ENCODE measurements at regions not wholly inside any gene's neighbourhood (a gene's known extent, or its start where the extent isn't known, plus 50 kb on each side); places are given as distances from the start of the nearest gene placed in this dataset.

DNA sequence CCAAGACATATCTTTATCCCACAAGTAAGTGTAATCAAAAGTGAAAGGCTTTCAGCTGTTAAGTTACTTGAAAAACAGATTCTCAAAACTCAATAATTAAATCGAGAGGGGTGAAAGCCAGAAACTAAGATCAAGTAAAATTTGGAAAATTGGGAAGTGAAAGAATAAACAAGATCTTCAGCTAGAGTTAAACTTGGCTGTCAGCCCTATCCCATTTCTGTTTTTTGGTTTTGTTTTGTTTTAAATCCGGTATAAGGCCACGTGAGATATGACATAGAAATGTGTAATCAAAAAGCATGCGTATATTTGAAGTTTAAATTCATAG lies 856.8 kb downstream of the STIM2 start:
- no peak for FAIRE-seq
- DNase-seq (ENCODE audit: insufficient read length) = no peak

DNA sequence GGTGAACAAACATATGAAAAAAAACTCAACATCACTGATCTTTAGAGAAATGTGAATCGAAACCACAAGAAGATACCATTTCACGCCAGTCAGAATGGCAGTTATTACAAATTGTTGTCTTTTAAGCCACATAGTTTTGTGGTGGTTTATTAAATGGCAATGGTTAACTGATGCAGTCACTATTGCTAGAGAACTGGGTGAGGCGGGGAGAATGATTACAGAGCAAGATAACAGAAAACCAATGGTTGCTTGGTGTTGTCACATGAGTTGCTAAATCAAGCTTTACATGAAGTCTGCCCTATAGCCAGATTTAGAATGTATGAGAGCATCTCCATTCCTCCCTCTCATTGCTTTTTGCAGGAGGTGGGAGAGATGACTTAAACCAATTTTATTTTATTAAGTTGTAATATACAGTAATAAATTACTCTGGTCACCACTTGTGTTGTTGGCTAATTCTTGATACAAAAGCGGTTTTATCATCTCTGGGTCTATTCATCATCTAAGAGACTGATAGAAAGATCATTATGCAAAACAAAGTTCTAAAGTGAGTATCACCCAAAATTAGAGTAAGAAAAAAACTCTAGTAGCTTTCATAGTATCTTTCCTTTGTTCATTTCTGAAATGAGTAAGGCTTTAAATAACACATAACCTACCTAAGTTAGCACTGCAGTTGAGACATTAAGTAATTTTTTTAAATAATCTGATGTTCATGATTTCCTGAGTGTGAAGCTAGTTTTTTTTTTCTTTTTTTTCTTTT lies 859.5 kb downstream of the STIM2 start:
- FAIRE-seq (no peak), DNase-seq (ENCODE audit: insufficient read length) (no peak)
- TF ChIP-seq POLR2A (IDR thresholded peaks at IDR 0.05; ENCODE audit: low read depth, low read length) = no peak
- TF ChIP-seq TAF1 (IDR thresholded peaks at IDR 0.05; ENCODE audit: borderline replicate concordance, low read depth, low read length) = no peak
- no peak for TF ChIP-seq POLR2AphosphoS5 (IDR thresholded peaks at IDR 0.05; ENCODE audit: low read depth, low read length)

More for the DNA sequence above, 856.8 kb downstream of the STIM2 start:
- TF ChIP-seq POLR2A (IDR thresholded peaks at IDR 0.05; ENCODE audit: low read depth, low read length) (no peak), TAF1 (IDR thresholded peaks at IDR 0.05; ENCODE audit: borderline replicate concordance, low read depth, low read length) (no peak), POLR2AphosphoS5 (IDR thresholded peaks at IDR 0.05; ENCODE audit: low read depth, low read length) (no peak)

DNA sequence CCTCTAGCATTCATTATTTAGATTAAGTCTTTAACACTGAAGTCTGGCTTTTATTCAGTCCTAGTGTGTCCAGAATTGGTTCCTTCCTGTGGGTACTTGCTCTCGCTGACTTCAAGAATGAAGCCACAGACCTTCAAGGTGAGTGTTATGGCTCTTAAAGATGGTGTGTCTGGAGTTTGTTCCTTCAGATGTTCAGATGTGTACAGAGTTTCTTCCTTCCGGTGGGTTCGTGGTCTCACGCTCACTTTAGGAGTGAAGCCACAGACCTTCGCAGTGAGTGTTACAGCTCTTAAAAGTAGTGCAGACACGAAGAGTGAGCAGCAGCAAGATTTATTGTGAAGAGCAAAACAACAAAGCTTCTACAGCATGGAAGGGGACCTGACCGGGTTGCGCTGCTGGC lies 860.6 kb downstream of the STIM2 start:
- FAIRE-seq = no peak
- no peak for DNase-seq (ENCODE audit: insufficient read length)
- TF ChIP-seq TAF1 (IDR thresholded peaks at IDR 0.05; ENCODE audit: borderline replicate concordance, low read depth, low read length) (no peak), POLR2AphosphoS5 (IDR thresholded peaks at IDR 0.05; ENCODE audit: low read depth, low read length) (no peak), POLR2A (IDR thresholded peaks at IDR 0.05; ENCODE audit: low read depth, low read length) (no peak)

DNA sequence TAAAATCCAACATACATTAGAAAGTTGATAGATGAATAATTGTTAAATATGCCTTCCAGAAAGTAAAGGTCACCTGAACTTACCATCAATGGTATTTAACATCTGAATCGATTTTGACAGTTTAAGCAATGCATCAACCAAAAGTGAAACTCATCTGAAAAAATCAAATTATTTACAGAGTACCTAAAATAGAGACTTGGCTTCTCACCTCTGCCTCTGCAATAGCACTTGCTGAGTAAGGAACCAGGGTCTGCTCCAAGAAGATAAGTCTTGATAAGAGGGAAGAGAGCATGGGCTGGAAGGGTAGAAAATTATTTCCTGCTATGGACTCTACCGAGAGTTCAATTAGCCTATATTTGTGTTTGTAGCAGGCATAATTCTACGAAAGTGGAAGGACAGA lies 868.3 kb downstream of the STIM2 start:
- FAIRE-seq (no peak), DNase-seq (ENCODE audit: insufficient read length) (no peak)
- no peak for TF ChIP-seq TAF1 (IDR thresholded peaks at IDR 0.05; ENCODE audit: borderline replicate concordance, low read depth, low read length)
- TF ChIP-seq POLR2AphosphoS5 (IDR thresholded peaks at IDR 0.05; ENCODE audit: low read depth, low read length) = no peak
- no peak for TF ChIP-seq POLR2A (IDR thresholded peaks at IDR 0.05; ENCODE audit: low read depth, low read length)

GRCh38 chr4:27742816-27743215 lies 882.2 kb downstream of the STIM2 start:
- FAIRE-seq = no peak
- TF ChIP-seq POLR2AphosphoS5 (IDR thresholded peaks at IDR 0.05; ENCODE audit: low read depth, low read length) = no peak
- no peak for TF ChIP-seq TAF1 (IDR thresholded peaks at IDR 0.05; ENCODE audit: borderline replicate concordance, low read depth, low read length)
- TF ChIP-seq POLR2A (IDR thresholded peaks at IDR 0.05; ENCODE audit: low read depth, low read length) = no peak
- no peak for DNase-seq (ENCODE audit: insufficient read length)

DNA sequence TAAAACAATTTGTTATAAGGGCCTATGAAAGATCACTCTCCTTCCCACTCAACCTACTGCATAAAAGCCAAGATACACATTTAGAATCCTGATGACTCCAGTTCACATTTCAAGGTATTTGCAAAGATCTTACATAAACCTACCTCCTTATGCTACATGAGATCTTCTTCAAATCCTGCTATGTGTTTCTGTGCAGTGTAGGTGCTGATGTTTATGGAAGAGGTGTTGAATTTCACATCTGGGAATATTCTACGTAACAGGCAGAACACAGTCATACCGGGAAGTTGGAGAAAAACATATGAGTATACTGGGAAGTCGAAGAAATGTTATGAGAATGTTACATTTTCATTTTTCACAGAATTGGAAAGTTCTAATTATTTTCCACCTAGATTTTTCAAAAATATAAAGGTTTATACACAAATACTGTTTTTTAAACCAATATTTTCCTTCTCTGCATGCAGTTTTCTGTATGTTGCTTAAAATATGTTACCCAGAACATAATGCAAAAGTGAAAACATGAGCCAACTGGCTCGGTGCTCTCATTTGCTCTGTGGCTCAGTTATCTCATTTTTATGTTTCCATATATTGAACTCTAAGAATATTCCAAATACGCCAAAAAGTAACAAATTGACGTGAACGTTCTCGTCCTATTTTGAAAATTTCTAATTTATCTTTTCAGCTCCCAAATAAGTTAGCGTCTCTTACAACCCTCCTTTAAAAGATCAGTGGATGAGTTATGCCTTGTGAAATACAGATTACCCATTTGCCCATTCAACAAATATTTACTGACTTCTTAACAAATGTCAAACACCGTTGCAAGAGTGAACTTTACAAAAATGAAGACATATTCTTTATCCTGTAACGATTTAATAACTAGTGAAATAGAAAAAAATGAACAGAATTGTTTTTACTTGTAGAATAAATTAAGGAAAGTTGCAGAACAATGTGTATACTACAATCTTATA lies 899.3 kb downstream of the STIM2 start:
- FAIRE-seq (no peak), DNase-seq (ENCODE audit: insufficient read length) (no peak)
- TF ChIP-seq POLR2A (IDR thresholded peaks at IDR 0.05; ENCODE audit: low read depth, low read length) (no peak), TAF1 (IDR thresholded peaks at IDR 0.05; ENCODE audit: borderline replicate concordance, low read depth, low read length) (no peak), POLR2AphosphoS5 (IDR thresholded peaks at IDR 0.05; ENCODE audit: low read depth, low read length) (no peak)

DNA sequence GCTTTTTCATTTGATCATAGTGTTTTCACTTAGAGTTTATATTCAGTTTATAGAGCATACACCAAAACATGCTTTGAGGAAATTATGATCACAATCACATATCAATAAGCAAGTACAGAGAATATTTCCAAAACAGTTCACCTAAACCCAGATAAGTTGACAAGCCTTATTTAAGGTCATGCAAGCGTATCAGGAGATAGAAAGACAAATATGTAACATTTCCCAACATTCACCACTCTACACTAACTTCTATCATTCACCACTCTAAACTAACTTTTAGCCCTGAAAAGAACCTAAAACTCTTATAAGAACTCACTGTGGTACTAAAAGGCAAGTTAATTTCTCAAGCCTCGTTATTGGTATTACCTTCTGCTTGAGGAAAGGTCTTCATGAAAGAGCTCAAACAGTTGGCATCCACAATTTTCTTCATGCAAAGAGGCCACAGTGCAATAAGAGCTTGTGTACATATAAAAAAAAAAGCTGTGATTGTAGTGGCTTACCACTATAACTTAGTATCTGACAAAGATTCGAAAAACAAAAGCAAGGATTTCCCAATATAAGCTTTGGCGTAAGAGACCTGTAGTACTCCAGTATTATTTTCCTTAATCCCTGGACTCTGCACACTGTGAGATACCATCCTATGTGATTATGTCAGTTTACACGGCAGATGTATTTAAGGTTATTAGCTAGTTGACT lies 903.3 kb downstream of the STIM2 start:
- TF ChIP-seq POLR2A (IDR thresholded peaks at IDR 0.05; ENCODE audit: low read depth, low read length) (no peak), TAF1 (IDR thresholded peaks at IDR 0.05; ENCODE audit: borderline replicate concordance, low read depth, low read length) (no peak), POLR2AphosphoS5 (IDR thresholded peaks at IDR 0.05; ENCODE audit: low read depth, low read length) (no peak)
- FAIRE-seq = no peak
- DNase-seq (ENCODE audit: insufficient read length) = no peak

- FAIRE-seq = no peak
- no peak for DNase-seq (ENCODE audit: insufficient read length)
- TF ChIP-seq POLR2AphosphoS5 (IDR thresholded peaks at IDR 0.05; ENCODE audit: low read depth, low read length) (no peak), TAF1 (IDR thresholded peaks at IDR 0.05; ENCODE audit: borderline replicate concordance, low read depth, low read length) (no peak), POLR2A (IDR thresholded peaks at IDR 0.05; ENCODE audit: low read depth, low read length) (no peak)
Observed at GRCh38 chr4:27764526-27764837, 903.8 kb downstream of the STIM2 start.

DNA sequence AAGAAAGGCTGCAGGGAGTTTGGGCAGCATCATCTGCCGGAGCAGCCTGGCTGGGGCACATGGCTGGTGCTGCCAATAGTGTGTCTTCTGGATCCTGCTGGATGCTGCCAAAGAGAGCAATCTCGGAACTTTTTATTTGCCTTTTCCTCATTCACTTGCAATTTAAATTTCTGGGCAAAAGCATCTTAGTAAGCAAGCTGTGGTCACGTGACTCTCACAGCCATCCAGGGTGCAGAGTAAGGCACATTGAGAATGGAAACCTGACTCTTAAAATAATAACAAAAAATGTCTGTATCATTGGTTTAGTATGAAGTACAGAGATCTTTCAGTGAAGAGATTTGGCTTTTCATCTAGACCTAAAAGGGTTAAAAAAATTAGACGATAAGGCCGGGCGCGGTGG lies 910.3 kb downstream of the STIM2 start:
- FAIRE-seq (no peak), DNase-seq (ENCODE audit: insufficient read length) (no peak)
- TF ChIP-seq POLR2AphosphoS5 (IDR thresholded peaks at IDR 0.05; ENCODE audit: low read depth, low read length) (no peak), POLR2A (IDR thresholded peaks at IDR 0.05; ENCODE audit: low read depth, low read length) (no peak), TAF1 (IDR thresholded peaks at IDR 0.05; ENCODE audit: borderline replicate concordance, low read depth, low read length) (no peak)

DNA sequence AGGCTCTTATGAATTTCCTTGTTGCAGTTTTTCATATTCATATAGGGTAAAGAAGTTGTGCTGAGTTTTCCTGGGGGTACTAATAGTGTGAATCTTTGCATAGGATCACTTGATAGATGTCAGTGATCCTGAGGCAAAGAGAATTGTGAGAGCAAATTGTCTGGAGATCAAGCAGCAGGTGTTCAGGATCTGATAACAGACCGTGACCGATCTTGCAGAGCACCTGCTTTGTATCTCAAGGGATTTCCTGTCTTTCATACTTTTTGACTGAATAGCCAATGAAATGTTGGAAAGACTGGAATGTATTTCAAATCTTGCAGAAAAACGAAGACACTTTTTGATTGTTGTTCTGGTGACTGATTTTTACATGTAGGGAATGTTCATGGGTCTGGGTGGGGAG lies 914.5 kb downstream of the STIM2 start:
- DNase-seq (ENCODE audit: insufficient read length) = no peak
- TF ChIP-seq POLR2A (IDR thresholded peaks at IDR 0.05; ENCODE audit: low read depth, low read length) (no peak), TAF1 (IDR thresholded peaks at IDR 0.05; ENCODE audit: borderline replicate concordance, low read depth, low read length) (no peak), POLR2AphosphoS5 (IDR thresholded peaks at IDR 0.05; ENCODE audit: low read depth, low read length) (no peak)
- FAIRE-seq = no peak

- FAIRE-seq = no peak
- TF ChIP-seq POLR2A (IDR thresholded peaks at IDR 0.05; ENCODE audit: low read depth, low read length) = no peak
- no peak for TF ChIP-seq POLR2AphosphoS5 (IDR thresholded peaks at IDR 0.05; ENCODE audit: low read depth, low read length)
- TF ChIP-seq TAF1 (IDR thresholded peaks at IDR 0.05; ENCODE audit: borderline replicate concordance, low read depth, low read length) = no peak
Observed at GRCh38 chr4:27779827-27780226, 919.2 kb downstream of the STIM2 start.

More at GRCh38 chr4:27779827-27780226, 919.2 kb downstream of the STIM2 start:
- DNase-seq (ENCODE audit: insufficient read length) = no peak
